ENCODE measurements at regions not wholly inside any gene's neighbourhood (a gene's known extent, or its start where the extent isn't known, plus 50 kb on each side); places are given as distances from the start of the nearest gene placed in this dataset.

DNA sequence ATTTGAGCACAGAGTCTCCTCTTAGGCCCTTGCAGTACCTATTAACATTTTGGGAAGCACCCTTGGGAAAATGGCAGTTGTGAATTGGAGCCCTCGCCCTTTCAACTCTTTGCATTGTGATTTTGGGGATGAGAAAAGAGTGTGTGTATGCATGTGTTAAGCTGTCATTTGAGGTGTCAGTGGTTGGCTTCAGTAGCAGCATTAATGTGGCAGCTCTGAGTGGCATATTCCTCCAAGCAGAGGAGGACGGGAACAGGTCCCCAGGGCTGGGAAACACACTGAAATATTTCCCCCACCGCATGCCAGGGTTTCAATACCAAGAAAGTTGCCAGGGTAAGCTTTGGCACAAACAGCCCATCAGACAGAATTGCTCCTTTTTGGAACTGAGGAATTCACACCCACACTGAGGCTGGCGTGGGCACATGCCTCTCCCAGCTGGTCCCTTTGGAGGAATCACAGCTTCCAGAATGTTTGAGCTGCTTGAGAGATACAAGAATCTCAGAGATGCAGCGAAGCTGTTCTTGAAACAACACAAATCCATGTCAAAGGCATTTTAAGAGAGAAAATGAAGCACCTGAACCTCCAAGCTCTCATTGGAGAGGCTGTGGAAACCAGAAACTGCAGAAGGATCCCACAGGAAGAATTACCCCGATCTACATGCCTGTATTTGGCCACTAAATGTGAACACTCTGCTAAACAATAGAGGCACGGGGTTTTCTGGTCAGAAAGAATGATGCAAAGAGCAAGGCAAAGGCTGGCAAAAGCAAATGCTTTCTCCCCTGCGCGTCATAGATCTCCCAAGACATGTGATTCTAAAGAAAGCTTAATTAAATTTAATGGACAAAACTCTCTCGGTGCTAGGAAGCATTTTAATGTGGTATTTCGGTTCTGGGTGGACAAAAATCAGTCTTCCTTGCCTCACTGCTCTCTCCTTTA is 67.2 kb upstream of the RCN1 start:
- Histone ChIP-seq H3K4me3 (no peak overlapping the region), H3K4me1 (ENCODE audit: low read depth) (no peaks in the 10 kb centered on the region), H3K9me3 (no peaks in the 10 kb centered on the region), H3K36me3 (ENCODE audit: low read depth) (no peaks in the 10 kb centered on the region)
- no peak for ATAC-seq
- no peak for DNase-seq
- TF ChIP-seq, protein P1, sequence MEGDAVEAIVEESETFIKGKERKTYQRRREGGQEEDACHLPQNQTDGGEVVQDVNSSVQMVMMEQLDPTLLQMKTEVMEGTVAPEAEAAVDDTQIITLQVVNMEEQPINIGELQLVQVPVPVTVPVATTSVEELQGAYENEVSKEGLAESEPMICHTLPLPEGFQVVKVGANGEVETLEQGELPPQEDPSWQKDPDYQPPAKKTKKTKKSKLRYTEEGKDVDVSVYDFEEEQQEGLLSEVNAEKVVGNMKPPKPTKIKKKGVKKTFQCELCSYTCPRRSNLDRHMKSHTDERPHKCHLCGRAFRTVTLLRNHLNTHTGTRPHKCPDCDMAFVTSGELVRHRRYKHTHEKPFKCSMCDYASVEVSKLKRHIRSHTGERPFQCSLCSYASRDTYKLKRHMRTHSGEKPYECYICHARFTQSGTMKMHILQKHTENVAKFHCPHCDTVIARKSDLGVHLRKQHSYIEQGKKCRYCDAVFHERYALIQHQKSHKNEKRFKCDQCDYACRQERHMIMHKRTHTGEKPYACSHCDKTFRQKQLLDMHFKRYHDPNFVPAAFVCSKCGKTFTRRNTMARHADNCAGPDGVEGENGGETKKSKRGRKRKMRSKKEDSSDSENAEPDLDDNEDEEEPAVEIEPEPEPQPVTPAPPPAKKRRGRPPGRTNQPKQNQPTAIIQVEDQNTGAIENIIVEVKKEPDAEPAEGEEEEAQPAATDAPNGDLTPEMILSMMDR (IDR thresholded peaks at IDR 0.05), result no peak
- intact Hi-C loops (cut with DNase I, micrococcal nuclease), result no loop called here

DNA sequence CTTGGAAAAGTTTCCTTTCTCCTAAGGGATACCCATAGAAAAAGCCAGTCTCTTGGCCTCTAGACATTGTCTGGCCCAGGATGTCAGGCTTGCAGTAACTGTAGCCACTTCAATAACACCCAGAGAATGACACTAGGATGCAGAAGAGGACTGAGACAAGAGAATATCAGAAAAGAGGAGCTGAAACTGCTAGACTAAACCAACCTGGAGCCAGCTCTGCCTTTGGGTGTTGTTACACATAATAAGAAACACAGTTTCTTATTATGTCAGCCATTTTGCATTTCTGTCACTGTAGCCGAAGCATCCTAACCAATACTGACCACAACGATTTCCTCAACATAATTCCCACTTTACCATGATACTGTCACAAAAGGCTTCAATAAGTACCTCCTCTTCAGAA is 72.2 kb upstream of the RCN1 start:
- Histone ChIP-seq H3K4me3 (no peak overlapping the region), H3K36me3 (ENCODE audit: low read depth) (no peaks in the 10 kb centered on the region), H3K4me1 (ENCODE audit: low read depth) (no peaks in the 10 kb centered on the region), H3K9me3 (no peaks in the 10 kb centered on the region)
- intact Hi-C loops (cut with DNase I, micrococcal nuclease), result no loop called here
- ATAC-seq, result no peak
- DNase-seq, result no peak
- TF ChIP-seq, protein P1 (IDR thresholded peaks at IDR 0.05), result no peak

DNA sequence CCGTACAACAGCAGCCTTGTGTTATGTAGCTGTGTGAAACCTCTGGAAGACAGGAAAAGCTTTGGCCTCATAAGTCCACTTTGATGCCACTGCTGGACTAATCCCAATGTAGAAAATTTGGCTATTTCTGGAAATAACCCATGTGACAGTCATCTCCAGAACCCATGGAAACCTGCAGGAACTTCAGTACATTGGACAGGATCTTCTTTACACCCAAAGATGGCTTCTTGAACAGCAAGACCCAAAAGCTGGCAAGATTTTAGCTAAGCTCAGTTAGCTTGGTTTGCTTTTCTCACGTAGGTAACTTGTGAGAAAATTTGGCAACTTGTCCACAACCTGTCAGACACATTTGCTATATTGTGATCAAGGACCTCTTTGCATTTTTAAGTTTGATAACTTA is 74.8 kb upstream of the RCN1 start:
- no peaks in the 10 kb centered on the region for H3K36me3 ChIP-seq (ENCODE audit: low read depth)
- no peaks in the 10 kb centered on the region for H3K9me3 ChIP-seq
- H3K4me1 ChIP-seq (ENCODE audit: low read depth), result no peaks in the 10 kb centered on the region
- ATAC-seq (no peak), DNase-seq (no peak)
- TF ChIP-seq, protein P1 (IDR thresholded peaks at IDR 0.05), result no peak
- intact Hi-C loops (cut with DNase I, micrococcal nuclease), result no loop called here
- H3K4me3 ChIP-seq, result no peak overlapping the region

DNA sequence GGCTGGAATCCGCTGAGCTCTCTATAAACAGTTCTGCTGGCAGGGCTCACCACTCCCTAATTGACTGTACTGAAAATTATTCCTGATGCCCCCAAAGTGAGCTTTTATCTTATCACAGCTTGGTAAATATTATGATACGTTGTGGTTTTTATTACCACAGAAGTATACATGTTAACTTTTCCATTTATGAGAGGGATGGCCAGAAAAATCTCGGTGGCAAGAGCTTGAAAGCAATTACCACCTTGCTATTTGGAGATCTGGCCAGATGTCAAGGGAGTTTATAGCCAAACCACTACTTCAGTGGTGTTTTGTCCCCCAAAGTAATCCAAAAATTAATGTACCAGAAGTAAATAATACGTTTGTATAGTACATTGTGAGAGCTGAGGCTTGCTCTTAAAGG is 75.4 kb upstream of the RCN1 start:
- Histone ChIP-seq H3K4me3 (no peak overlapping the region), H3K4me1 (ENCODE audit: low read depth) (no peaks in the 10 kb centered on the region), H3K9me3 (no peaks in the 10 kb centered on the region), H3K36me3 (ENCODE audit: low read depth) (no peaks in the 10 kb centered on the region)
- ATAC-seq (no peak), DNase-seq (no peak)
- TF ChIP-seq, protein P1 (IDR thresholded peaks at IDR 0.05), result no peak
- intact Hi-C loops (cut with DNase I, micrococcal nuclease), result no loop called here

DNA sequence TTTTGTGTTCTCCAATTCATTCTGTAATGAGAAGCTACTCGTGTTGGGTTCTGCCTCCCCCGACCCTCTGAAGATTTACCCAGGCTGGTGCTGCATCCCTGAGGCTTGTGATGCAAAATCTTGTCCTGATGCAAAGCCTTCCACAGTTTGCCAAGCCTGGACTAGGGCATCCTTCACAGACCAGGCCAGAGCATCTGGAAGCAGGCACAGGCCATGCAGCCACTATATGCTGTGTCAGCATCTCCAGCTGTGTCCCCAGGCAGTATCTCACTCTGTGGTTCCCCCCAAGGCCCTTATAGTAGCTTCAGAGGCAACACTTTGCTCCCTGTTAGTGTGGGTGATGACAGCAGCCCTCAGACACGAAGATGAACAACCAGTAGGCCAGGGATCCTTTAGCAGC is 77.3 kb upstream of the RCN1 start:
- H3K9me3 ChIP-seq, result no peaks in the 10 kb centered on the region
- no peaks in the 10 kb centered on the region for H3K4me1 ChIP-seq (ENCODE audit: low read depth)
- no peaks in the 10 kb centered on the region for H3K36me3 ChIP-seq (ENCODE audit: low read depth)
- TF ChIP-seq, protein P1 (IDR thresholded peaks at IDR 0.05), result no peak
- intact Hi-C loops (cut with DNase I, micrococcal nuclease), result no loop called here
- no peak for DNase-seq
- ATAC-seq, result no peak
- no peak overlapping the region for H3K4me3 ChIP-seq

Measured in mucosa of descending colon (tissue), 3 donors.